ENCODE measurements at regions not wholly inside any gene's neighbourhood (a gene's known extent, or its start where the extent isn't known, plus 50 kb on each side); places are given as distances from the start of the nearest gene placed in this dataset.

DNA sequence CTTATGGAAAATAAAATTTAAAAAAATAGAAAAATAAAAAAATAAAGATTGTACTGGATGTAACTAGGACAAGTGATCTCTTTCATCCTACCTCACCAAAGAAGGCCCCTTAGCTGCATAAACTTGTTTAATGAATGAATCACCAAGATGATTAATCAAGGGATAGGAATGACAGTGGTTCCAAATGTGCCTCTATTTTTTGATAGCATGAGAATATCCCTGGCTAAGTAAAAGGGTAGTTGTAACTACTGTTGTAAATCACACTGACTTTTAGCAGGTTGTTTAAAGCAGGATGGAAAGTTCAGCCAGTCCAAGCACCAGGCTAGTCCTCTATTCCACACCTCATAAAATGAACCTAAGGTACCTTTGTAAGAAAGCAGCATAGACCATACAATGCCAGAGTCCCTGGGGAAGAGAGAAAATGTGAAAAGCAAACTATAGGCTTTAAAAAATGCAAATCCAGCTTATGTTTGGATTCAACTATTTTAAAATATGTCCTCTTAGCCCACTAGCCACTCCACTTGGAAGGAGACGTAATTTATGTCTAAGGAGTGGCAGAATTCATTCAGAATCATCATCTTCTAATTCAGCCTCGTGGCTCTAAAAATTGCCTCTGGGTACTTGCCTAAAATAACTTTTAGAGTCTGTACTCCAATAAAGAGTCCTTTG is 126.8 kb downstream of the SKIDA1 start:
- H3K27me3 ChIP-seq: no peaks in the 10 kb centered on the region
- no peak for DNase-seq
- no peaks in the 10 kb centered on the region for H3K4me1 ChIP-seq
- 43 to 50% methylated on average over 2 of the region's 2 CpGs for WGBS, 2 donors
- ATAC-seq: no peak
- intact Hi-C loops (cut with DNase I): no loop called here
- H3K36me3 ChIP-seq (replicated peaks in 1 of 2; ENCODE audit: insufficient read depth in 1 of 2, low read depth in 2 of 2): no peaks in the 10 kb centered on the region
- H3K27ac ChIP-seq: no peak overlapping the region
- H3K4me3 ChIP-seq: no peak overlapping the region
- peaks cover 0 to 7% (median 0%) of the 10 kb centered on the region in 3 donors for H3K9me3 ChIP-seq
- TF ChIP-seq, protein P1, sequence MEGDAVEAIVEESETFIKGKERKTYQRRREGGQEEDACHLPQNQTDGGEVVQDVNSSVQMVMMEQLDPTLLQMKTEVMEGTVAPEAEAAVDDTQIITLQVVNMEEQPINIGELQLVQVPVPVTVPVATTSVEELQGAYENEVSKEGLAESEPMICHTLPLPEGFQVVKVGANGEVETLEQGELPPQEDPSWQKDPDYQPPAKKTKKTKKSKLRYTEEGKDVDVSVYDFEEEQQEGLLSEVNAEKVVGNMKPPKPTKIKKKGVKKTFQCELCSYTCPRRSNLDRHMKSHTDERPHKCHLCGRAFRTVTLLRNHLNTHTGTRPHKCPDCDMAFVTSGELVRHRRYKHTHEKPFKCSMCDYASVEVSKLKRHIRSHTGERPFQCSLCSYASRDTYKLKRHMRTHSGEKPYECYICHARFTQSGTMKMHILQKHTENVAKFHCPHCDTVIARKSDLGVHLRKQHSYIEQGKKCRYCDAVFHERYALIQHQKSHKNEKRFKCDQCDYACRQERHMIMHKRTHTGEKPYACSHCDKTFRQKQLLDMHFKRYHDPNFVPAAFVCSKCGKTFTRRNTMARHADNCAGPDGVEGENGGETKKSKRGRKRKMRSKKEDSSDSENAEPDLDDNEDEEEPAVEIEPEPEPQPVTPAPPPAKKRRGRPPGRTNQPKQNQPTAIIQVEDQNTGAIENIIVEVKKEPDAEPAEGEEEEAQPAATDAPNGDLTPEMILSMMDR (IDR thresholded peaks at IDR 0.05): no peak
- TF ChIP-seq POLR2A (IDR thresholded peaks at IDR 0.05): no peak

DNA sequence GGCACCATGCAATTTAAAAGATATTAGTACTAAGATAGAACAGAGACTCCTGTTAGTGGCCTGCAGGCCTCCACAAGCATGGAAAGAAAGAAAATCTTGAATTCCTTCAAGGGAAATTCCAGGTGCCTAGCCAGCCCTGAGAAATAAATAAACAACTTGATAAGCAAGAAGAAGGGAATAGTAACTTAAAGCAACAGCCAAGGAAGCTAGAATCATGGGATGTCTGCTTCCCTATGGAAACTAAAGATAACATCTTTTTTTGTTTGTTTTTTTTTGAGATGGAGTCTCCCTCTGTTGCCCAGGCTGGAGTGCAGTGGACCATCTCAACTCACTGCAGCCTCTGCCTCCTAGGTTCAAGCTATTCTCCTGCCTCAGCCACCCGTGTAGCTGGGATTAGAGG is 128.6 kb downstream of the SKIDA1 start:
- no peaks in the 10 kb centered on the region for H3K27me3 ChIP-seq
- ATAC-seq: no peak
- peaks cover 0 to 7% (median 0%) of the 10 kb centered on the region in 3 donors for H3K9me3 ChIP-seq
- H3K27ac ChIP-seq: no peak overlapping the region
- H3K4me1 ChIP-seq: no peaks in the 10 kb centered on the region
- no peak for TF ChIP-seq POLR2A (IDR thresholded peaks at IDR 0.05)
- TF ChIP-seq, protein P1 (IDR thresholded peaks at IDR 0.05): no peak
- no peaks in the 10 kb centered on the region for H3K36me3 ChIP-seq (replicated peaks in 1 of 2; ENCODE audit: insufficient read depth in 1 of 2, low read depth in 2 of 2)
- DNase-seq: no peak
- 40 to 78% methylated on average over 1 of the region's 1 CpG for WGBS, 2 donors
- no peak overlapping the region for H3K4me3 ChIP-seq
- intact Hi-C loops (cut with DNase I): no loop called here

DNA sequence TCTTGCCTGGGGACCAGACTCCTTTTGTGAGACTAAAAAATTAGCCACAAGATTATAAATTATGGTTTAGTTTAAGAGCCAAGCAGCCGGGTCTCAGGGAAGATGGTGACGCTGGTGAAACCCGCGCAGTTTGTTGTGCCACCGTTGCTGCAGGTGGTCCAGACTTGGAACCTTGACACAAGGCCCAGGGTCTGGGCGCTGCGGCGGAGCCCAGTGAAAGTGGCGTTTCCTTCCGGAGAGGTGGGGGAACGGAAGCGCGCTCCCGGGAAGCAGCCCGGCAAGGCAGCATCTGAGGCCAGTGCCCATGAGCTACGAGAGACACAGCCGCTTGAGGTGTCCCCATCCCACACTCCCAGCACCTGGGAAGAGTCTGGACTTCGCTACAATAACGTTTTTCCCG is 131.6 kb downstream of the SKIDA1 start:
- TF ChIP-seq, protein P1 (IDR thresholded peaks at IDR 0.05): no peak
- no peak for TF ChIP-seq POLR2A (IDR thresholded peaks at IDR 0.05)
- intact Hi-C loops (cut with DNase I): no loop called here
- Histone ChIP-seq H3K4me3 (no peak overlapping the region), H3K4me1 (no peaks in the 10 kb centered on the region), H3K36me3 (replicated peaks in 1 of 2; ENCODE audit: insufficient read depth in 1 of 2, low read depth in 2 of 2) (no peaks in the 10 kb centered on the region), H3K27me3 (no peaks in the 10 kb centered on the region), H3K27ac (no peak overlapping the region), H3K9me3 (peaks cover 0 to 7% (median 0%) of the 10 kb centered on the region in 3 donors)
- WGBS, 2 donors: 87 to 91% methylated on average over 6 to 20 of the region's 20 CpGs
- no peak for DNase-seq
- no peak for ATAC-seq

DNA sequence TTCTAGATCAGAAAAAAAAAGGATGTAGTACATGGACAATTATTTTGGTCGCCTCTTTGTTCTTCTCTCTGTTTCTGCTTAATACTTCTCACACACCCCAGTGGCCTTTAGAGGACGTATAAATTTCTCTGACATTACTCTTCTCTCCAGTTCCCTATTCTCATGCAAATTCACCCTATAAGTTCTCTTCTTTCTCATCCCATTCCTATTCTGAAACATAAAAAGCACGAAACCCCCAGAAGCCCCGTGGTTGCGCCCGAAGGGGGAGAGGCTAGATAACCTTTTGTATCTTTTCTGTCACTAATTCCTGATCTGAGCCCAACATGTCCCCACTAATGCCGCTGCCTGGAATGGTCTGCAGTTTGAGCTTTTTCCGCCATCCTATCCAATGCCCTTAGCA is 136.9 kb downstream of the SKIDA1 start:
- 77% methylated on average over 8 of the region's 8 CpGs for WGBS, 2 donors

More for the DNA sequence above, 136.9 kb downstream of the SKIDA1 start:
- Histone ChIP-seq H3K36me3 (replicated peaks in 1 of 2; ENCODE audit: insufficient read depth in 1 of 2, low read depth in 2 of 2) (no peaks in the 10 kb centered on the region), H3K4me3 (no peak overlapping the region), H3K27ac (no peak overlapping the region), H3K27me3 (no peaks in the 10 kb centered on the region), H3K9me3 (no peaks in the 10 kb centered on the region), H3K4me1 (no peaks in the 10 kb centered on the region)
- ATAC-seq: no peak
- intact Hi-C loops (cut with DNase I): no loop called here
- TF ChIP-seq, protein P1 (IDR thresholded peaks at IDR 0.05): no peak
- no peak for TF ChIP-seq POLR2A (IDR thresholded peaks at IDR 0.05)
- no peak for DNase-seq
